ENCODE measurements at regions not wholly inside any gene's neighbourhood (a gene's known extent, or its start where the extent isn't known, plus 50 kb on each side); places are given as distances from the start of the nearest gene placed in this dataset.
"Not testable (repeated sequence)": the region's sequence is repeated elsewhere in the genome, so short reads cannot be mapped to it uniquely, and the experiment has no call there.

GRCh38 chr9:80976403-80976802 lies 712.9 kb downstream of the TLE1 start:
- no peaks in the 10 kb centered on the region for H3K36me3 ChIP-seq (ENCODE audit: low read depth)
- BruUV-seq (replicated peaks), result no TSS peak
- no peak overlapping the region for H3K4me2 ChIP-seq
- no peaks in the 10 kb centered on the region for H3K79me2 ChIP-seq (ENCODE audit: low read depth)
- ChIA-PET POLR2A (ENCODE audit: unreplicated experiment) (no interaction called here), CTCF (no interaction called here)
- intact Hi-C loops (cut with micrococcal nuclease; ENCODE audit: unreplicated experiment), result no loop called here
- no peaks in the 10 kb centered on the region for H3K27me3 ChIP-seq (ENCODE audit: insufficient read depth, low read depth)
- H3F3A ChIP-seq (ENCODE audit: insufficient read depth, low read depth), result no peaks in the 10 kb centered on the region
- H3K4me1 ChIP-seq (replicated peaks; ENCODE audit: insufficient read depth), result no peaks in the 10 kb centered on the region
- no peak overlapping the region for H3K27ac ChIP-seq
- H3K4me3 ChIP-seq, result no peak overlapping the region
- no peaks in the 10 kb centered on the region for H4K20me1 ChIP-seq (ENCODE audit: insufficient read depth)
- no peaks in the 10 kb centered on the region for H3K9me2 ChIP-seq (ENCODE audit: insufficient read depth)
- TF ChIP-seq, protein P1, sequence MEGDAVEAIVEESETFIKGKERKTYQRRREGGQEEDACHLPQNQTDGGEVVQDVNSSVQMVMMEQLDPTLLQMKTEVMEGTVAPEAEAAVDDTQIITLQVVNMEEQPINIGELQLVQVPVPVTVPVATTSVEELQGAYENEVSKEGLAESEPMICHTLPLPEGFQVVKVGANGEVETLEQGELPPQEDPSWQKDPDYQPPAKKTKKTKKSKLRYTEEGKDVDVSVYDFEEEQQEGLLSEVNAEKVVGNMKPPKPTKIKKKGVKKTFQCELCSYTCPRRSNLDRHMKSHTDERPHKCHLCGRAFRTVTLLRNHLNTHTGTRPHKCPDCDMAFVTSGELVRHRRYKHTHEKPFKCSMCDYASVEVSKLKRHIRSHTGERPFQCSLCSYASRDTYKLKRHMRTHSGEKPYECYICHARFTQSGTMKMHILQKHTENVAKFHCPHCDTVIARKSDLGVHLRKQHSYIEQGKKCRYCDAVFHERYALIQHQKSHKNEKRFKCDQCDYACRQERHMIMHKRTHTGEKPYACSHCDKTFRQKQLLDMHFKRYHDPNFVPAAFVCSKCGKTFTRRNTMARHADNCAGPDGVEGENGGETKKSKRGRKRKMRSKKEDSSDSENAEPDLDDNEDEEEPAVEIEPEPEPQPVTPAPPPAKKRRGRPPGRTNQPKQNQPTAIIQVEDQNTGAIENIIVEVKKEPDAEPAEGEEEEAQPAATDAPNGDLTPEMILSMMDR (conservative IDR thresholded peaks at IDR 0.05), result no peak
- no peak for TF ChIP-seq EZH2 (IDR thresholded peaks at IDR 0.05; ENCODE audit: low read depth)
- peaks cover 8% of the 10 kb centered on the region; the same call in 1 of the 2 replicates for H3K9me3 ChIP-seq (ENCODE audit: insufficient read depth, low read depth)
- H2AFZ ChIP-seq, result no peak overlapping the region
- no peak for DNase-seq

GRCh38 chr9:80970377-80970776 lies 719.0 kb downstream of the TLE1 start:
- BruUV-seq (replicated peaks); intact Hi-C loops (cut with micrococcal nuclease; ENCODE audit: unreplicated experiment); CTCF ChIA-PET: not testable (repeated sequence)

GRCh38 chr9:80968611-80969010 lies 720.7 kb downstream of the TLE1 start:
- ChIA-PET POLR2A (ENCODE audit: unreplicated experiment) (no interaction called here), CTCF (no interaction called here)
- Histone ChIP-seq H3K79me2 (ENCODE audit: low read depth) (no peaks in the 10 kb centered on the region), H3K4me3 (no peak overlapping the region), H3K9me3 (ENCODE audit: insufficient read depth, low read depth) (no peaks in the 10 kb centered on the region; the same call in 1 of the 2 replicates), H3K4me2 (no peak overlapping the region), H3F3A (ENCODE audit: insufficient read depth, low read depth) (no peaks in the 10 kb centered on the region), H3K27me3 (ENCODE audit: insufficient read depth, low read depth) (no peaks in the 10 kb centered on the region), H3K9me2 (ENCODE audit: insufficient read depth) (no peaks in the 10 kb centered on the region), H2AFZ (no peak overlapping the region), H3K27ac (no peak overlapping the region), H3K36me3 (ENCODE audit: low read depth) (no peaks in the 10 kb centered on the region), H4K20me1 (ENCODE audit: insufficient read depth) (no peaks in the 10 kb centered on the region), H3K4me1 (replicated peaks; ENCODE audit: insufficient read depth) (no peaks in the 10 kb centered on the region)
- no peak for TF ChIP-seq EZH2 (IDR thresholded peaks at IDR 0.05; ENCODE audit: low read depth)
- TF ChIP-seq, protein P1 (conservative IDR thresholded peaks at IDR 0.05), result no peak
- BruUV-seq (replicated peaks), result no TSS peak
- DNase-seq, result no peak
- intact Hi-C loops (cut with micrococcal nuclease; ENCODE audit: unreplicated experiment), result no loop called here

More at GRCh38 chr9:80970377-80970776, 719.0 kb downstream of the TLE1 start:
- H3K4me2 ChIP-seq; H4K20me1 ChIP-seq (ENCODE audit: insufficient read depth); POLR2A ChIA-PET (ENCODE audit: unreplicated experiment); H2AFZ ChIP-seq; H3F3A ChIP-seq (ENCODE audit: insufficient read depth, low read depth); H3K79me2 ChIP-seq (ENCODE audit: low read depth); DNase-seq; H3K9me2 ChIP-seq (ENCODE audit: insufficient read depth); H3K4me1 ChIP-seq (replicated peaks; ENCODE audit: insufficient read depth); H3K27me3 ChIP-seq (ENCODE audit: insufficient read depth, low read depth); H3K27ac ChIP-seq; H3K4me3 ChIP-seq; H3K9me3 ChIP-seq (ENCODE audit: insufficient read depth, low read depth); H3K36me3 ChIP-seq (ENCODE audit: low read depth): not testable (repeated sequence)

GRCh38 chr9:80964914-80965313 lies 724.4 kb downstream of the TLE1 start:
- POLR2A ChIA-PET (ENCODE audit: unreplicated experiment), result no interaction called here
- no peaks in the 10 kb centered on the region for H3K4me1 ChIP-seq (replicated peaks; ENCODE audit: insufficient read depth)
- no peaks in the 10 kb centered on the region for H3K79me2 ChIP-seq (ENCODE audit: low read depth)
- H3K4me3 ChIP-seq, result no peak overlapping the region
- H3K9me2 ChIP-seq (ENCODE audit: insufficient read depth), result peaks cover under 1% of the 10 kb centered on the region; the same call in 1 of the 2 replicates
- CTCF ChIA-PET, result no interaction called here
- H3K4me2 ChIP-seq, result no peak overlapping the region
- no peak overlapping the region for H2AFZ ChIP-seq
- no peaks in the 10 kb centered on the region; the same call in 1 of the 2 replicates for H3K9me3 ChIP-seq (ENCODE audit: insufficient read depth, low read depth)
- no peaks in the 10 kb centered on the region for H4K20me1 ChIP-seq (ENCODE audit: insufficient read depth)
- no peak overlapping the region for H3K27ac ChIP-seq
- no peak for DNase-seq
- H3F3A ChIP-seq (ENCODE audit: insufficient read depth, low read depth), result no peaks in the 10 kb centered on the region
- TF ChIP-seq, protein P1 (conservative IDR thresholded peaks at IDR 0.05), result no peak
- TF ChIP-seq EZH2 (IDR thresholded peaks at IDR 0.05; ENCODE audit: low read depth), result no peak
- no TSS peak for BruUV-seq (replicated peaks)
- no peaks in the 10 kb centered on the region for H3K27me3 ChIP-seq (ENCODE audit: insufficient read depth, low read depth)
- intact Hi-C loops (cut with micrococcal nuclease; ENCODE audit: unreplicated experiment), result no loop called here
- no peaks in the 10 kb centered on the region for H3K36me3 ChIP-seq (ENCODE audit: low read depth)
